GM12874 (cell line): ENCODE measurements at regions not wholly inside any gene's neighbourhood (a gene's known extent, or its start where the extent isn't known, plus 50 kb on each side); places are given as distances from the start of the nearest gene placed in this dataset.

Experiments used
- CTCF ChIP-seq: IDR thresholded peaks from 2 replicates; pipeline ENCODE4 v1.5.1; 2011; ENCODE audit warnings: low read depth, mild to moderate bottlenecking, control low read depth, low read length, moderate library complexity; ENCODE audit not compliant: insufficient read depth

- no peak for TF ChIP-seq CTCF
These were observed 423.5 kb upstream of the NDST3 start for GRCh38 chr4:117610706-117611308.

DNA sequence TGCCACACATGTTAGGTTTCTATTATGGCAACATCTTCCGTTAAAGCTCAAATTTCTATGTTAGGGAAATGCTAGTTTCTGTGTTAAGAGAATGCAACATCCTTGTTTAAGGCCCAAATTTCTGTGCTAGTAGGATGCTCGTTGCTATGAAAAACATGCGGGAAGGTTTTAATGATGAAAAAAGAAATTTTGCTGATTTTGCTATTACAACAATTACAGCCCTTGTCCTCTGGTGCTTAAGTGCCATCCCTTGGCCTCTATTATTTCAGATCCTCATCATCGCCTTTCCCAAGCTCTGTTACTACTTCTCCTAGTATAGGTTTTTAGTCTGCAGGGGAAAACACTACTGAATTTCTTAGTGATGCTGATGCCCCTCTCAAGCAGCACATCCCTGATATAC lies 412.6 kb upstream of the NDST3 start:
- no peak for TF ChIP-seq CTCF

GRCh38 chr4:117623326-117623725 lies 411.0 kb upstream of the NDST3 start:
- TF ChIP-seq CTCF: no peak

GRCh38 chr4:117626664-117627063 lies 407.6 kb upstream of the NDST3 start:
- no peak for TF ChIP-seq CTCF

- no peak for TF ChIP-seq CTCF
These were observed 399.6 kb upstream of the NDST3 start for GRCh38 chr4:117634716-117635115.

DNA sequence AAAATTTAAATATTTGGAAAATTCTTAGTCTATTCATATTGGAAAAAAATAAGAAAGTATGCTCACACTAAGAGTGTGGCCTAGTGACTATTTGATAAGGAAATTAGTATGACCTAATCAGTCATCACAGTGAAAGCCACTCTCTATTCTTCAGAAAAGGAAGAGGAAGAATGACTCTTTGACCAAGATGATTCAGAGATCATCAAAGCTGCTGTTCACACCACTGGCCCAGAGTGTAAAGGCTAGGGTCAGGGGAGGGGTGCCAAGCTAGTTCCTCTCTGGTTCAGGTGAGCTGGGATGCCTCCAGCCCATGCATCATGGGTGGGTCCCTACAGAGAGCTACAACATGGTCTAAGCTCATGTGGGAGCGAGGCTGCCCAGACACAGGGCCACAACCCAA lies 396.9 kb upstream of the NDST3 start:
- no peak for TF ChIP-seq CTCF

GRCh38 chr4:117640836-117641235 lies 393.4 kb upstream of the NDST3 start:
- no peak for TF ChIP-seq CTCF
